Head of caudate nucleus (tissue), 42 donors: ENCODE measurements at regions not wholly inside any gene's neighbourhood (a gene's known extent, or its start where the extent isn't known, plus 50 kb on each side); places are given as distances from the start of the nearest gene placed in this dataset.
"Not testable (repeated sequence)": the region's sequence is repeated elsewhere in the genome, so short reads cannot be mapped to it uniquely, and the experiment has no call there.

ENCODE experiments used
- DNase-seq, 42 donors: peaks; one replicate each; pipeline versions ENCODE4 v3.0.0 to v3.0.0-alpha.2; 2020 to 2021; ENCODE audit warnings: mixed read lengths in 7 of 42
- intact Hi-C: fragments of 100-400 bp; cut with DNase I; formaldehyde crosslinking; loops from one replicate; pipeline ENCODE4 v1.15.0; 2022

GRCh38 chr16:26795184-26795583, 271.5 kb upstream of the C16orf82 start:
- intact Hi-C loops = no loop called here
- peak in 29 of 42 donors; percentile 9 to 66 (median 27) for DNase-seq

GRCh38 chr16:26801628-26802027, 265.1 kb upstream of the C16orf82 start:
- intact Hi-C loops = no loop called here
- DNase-seq = no peak

GRCh38 chr16:26802440-26802839, 264.3 kb upstream of the C16orf82 start:
- no peak for DNase-seq
- intact Hi-C loops = no loop called here

GRCh38 chr16:26802965-26803364, 263.8 kb upstream of the C16orf82 start:
- DNase-seq = no peak
- intact Hi-C loops = no loop called here

DNA sequence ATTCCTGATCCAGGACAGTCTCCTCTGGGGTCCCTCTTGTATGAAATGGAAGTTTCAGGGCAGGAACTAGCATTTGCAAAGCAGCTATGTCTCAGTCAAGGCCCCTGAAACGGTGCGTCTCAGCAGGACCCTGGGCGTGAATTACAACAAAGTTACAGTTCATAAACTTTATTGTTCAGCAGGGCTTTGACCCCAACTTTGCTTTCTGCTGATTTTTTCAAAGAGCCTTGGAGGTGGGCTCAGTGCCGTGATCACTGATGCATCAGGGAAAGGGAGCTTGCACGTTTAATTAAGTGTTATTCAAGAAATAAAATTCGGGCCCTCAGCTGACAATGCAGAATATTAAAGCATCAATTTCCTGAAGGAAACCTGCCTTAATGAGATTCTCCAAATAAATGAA, 260.1 kb upstream of the C16orf82 start:
- intact Hi-C loops = no loop called here
- no peak for DNase-seq

DNA sequence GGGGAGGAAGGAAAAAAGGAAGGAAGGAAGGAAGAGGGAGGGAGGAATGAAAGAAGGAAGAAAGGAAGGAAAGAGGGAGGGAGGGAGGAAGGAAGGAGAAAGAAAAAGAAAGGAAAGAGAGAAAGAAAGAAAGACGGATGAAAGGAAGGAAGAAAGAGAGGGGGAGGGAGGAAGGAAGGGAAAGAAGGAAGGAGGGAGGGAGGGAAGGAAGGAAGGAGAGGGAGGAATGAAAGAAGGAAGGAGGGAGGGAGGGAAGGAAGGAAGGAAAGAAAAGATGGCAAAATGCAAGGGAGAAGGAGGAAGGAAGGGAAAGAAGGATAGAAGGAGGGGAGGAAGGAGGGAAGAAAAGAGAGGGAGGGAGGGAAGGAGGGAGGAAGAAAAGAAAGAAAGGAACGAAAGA, 257.3 kb upstream of the C16orf82 start:
- intact Hi-C loops = no loop called here
- no peak for DNase-seq

DNA sequence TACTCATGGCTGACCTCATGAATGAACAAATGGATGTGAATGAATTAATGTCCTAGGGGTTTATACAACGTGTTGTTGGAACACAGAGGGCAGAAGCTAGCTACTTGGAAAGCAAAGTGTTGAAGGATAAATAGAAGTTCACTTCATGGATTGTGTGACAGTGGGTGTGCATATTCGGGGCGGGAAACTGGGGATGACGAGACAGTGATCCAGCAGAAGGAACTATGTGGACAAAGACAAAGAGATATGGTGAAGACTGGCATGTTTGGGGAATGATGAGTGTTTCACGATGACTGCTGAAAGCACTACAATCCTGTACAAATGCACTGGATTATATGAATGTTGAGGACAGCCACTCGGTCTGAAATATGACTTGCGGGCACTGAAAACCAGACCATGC, 250.5 kb upstream of the C16orf82 start:
- intact Hi-C loops = no loop called here
- no peak for DNase-seq

DNA sequence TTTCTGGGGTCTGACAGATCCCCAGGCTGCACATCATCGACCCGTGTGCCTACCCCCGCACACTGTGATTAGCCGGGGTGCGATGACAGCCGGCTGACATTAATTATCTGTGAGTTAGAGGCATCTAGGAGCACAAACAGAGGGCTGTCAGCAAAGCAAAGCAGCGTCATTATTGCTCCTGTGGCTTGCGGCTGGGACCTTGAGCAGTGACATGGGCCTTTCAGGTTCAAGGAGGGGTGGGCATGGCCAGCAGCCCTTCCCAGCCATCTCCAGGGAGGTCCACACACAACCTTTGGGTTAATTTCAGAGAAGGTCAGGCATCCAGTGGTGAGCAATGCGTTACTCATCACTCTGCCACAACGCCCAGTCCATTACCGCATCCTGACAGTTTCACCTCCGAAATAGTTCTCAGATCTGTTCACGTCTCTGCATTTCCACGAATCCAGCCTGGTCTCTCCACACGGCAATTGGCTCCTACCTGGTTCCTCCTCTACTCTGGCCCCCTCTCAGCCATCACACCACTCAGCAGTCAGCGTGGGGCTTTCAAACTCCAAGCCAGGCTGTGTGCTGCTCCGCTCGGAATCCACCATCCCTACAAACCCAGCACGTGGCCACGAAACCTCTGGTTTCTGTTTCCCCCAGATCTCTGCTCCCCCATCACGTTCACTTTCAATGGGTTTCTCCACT, 249.7 kb upstream of the C16orf82 start:
- peak in 2 of 42 donors; percentile 15 to 28 for DNase-seq
- intact Hi-C loops = no loop called here

- DNase-seq = no peak
- intact Hi-C loops = no loop called here
Observed at GRCh38 chr16:26818393-26818792, 248.3 kb upstream of the C16orf82 start.

DNA sequence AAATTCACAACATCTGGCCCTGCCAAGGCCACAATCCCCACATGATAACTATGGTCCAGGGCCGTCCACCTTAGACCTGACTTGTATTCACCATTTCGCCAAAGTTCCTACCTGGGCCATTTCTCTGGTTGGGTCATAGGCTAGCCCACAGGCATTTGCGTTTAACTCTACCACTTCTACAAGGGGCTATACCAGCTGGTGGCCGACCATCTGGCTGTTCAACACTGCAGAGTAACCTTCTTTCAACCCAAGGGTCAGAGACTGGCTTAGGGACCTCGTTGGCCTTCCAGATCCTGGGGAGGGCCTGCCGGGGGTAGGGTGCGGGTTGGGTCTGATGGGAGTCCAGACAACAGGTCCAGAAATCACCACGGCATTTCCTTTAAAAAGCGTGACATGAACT, 242.3 kb upstream of the C16orf82 start:
- intact Hi-C loops = no loop called here
- no peak for DNase-seq

DNA sequence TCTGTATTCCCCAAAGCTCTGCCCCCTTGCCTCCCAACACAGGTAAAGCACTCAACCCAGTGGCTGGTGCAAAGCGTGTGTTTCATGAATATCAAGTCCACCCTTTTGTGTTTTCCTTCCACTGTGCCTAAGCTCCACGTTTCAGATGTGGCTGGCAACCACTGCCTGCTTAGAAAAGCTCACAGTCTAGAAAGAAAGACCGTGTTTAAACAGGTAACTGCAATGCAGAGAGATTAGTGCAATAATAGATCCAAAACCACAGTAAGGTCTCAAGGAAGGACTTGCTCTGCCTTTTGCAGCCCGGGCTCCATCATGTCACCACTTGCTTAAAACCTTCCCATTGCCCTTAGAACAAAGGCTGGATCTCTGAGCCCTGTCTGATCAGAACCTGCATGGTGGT, 240.2 kb upstream of the C16orf82 start:
- no peak for DNase-seq

DNA sequence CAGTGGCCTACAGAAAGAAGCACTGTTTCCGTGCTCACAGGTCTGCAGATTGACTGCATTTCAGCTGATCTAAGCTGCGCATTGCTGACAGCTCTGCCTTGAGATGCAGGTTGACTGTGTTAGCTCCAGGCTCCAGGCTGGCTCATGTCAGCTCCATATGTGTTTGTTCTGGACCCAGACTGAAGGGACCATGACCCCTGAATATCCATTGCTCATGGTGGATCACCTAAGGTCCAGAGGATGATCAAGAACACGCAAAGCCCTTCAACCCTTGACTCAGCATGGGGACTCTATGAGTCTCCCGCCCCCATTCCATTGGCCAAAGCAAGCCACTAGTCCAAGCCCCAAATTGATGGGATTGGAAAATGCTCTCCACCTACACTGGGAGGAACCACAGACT, 239.3 kb upstream of the C16orf82 start:
- no peak for DNase-seq
- intact Hi-C loops = no loop called here

More for the DNA sequence above, 240.2 kb upstream of the C16orf82 start:
- intact Hi-C loops = no loop called here

DNA sequence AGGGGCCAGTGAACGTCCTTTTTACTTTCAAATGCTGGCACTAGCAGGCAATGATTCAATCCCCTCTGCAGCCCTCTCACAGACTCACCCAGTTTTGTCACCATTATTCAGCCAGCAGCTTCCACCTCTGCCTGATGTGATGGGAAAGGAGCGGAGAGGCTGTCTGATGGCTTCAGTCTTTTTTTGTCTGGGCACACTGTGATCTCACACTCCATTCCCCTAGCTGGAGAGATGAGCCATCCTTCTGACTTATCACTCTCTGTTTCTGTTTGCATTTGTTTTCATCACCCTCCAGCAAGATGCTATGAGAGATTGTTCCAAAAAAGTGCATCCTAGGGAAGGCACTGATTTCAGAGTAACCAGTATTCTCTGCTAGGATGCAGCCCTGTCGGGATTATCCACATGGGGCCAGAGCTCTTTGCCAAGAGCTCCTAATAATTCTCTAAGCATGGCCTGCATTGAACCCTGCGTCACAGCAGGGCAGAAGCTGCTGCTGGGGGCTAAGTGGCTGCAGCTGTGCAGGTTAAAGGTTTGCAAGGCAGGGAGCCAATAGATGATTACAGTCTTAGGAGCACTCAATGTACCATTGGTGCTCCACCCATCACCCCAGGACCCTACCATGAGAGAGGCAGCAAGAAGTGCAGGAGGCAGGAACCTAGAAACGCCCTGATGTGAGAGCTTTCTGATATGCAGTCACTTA, 236.1 kb upstream of the C16orf82 start:
- DNase-seq = no peak
- intact Hi-C loops = no loop called here

- intact Hi-C loops = not testable (repeated sequence)
Observed at GRCh38 chr16:26836114-26836513, 230.6 kb upstream of the C16orf82 start.

DNA sequence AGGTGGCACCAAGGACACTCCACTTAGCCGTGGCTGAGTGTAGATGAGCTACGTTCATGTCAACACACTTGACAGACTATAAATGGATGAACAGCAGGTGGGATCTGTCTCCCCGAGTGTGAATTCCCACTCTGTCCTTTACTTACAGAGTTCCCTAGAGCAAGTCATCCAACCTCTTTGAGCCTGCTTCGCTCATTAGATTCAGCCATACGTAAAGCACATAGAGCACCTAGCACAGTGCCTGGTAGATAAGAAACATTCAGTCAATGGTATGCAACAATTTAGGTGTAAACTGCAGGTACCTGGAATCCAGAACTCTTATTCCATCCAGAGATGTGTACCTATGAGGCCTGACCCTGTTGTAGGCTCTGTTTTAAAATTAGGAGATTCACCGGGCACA, 227.8 kb upstream of the C16orf82 start:
- intact Hi-C loops = no loop called here
- DNase-seq = no peak

More at GRCh38 chr16:26836114-26836513, 230.6 kb upstream of the C16orf82 start:
- not testable (repeated sequence) for DNase-seq

- intact Hi-C loops = no loop called here
- DNase-seq = no peak
Observed at GRCh38 chr16:26840691-26841090, 226.0 kb upstream of the C16orf82 start.

DNA sequence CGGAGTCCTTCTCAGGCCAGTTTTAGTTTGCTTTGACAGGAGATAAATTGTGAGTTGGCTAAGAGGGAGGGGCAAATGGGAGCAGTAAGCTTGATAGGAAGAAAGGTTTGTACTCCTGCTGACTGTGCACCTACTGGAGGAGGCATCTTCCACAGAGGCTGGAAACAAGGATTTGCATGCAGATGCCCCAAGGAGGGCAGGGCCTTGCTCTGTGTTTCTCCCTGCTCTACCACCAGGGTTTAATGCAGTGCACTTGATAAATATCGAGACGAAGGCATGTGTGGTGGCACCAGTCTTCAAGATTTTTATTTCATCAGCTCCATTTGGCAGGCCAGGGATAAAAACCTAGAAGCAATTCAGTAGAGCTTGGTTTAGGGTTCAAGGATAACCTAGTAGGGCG, 210.5 kb upstream of the C16orf82 start:
- intact Hi-C loops = no loop called here
- peak in 1 of 42 donors; percentile 28 for DNase-seq

GRCh38 chr16:26856791-26857190, 209.9 kb upstream of the C16orf82 start:
- intact Hi-C loops = no loop called here
- DNase-seq = peak in 1 of 42 donors; percentile 2

- intact Hi-C loops = no loop called here
Observed at GRCh38 chr16:26857371-26857770, 209.4 kb upstream of the C16orf82 start.

DNA sequence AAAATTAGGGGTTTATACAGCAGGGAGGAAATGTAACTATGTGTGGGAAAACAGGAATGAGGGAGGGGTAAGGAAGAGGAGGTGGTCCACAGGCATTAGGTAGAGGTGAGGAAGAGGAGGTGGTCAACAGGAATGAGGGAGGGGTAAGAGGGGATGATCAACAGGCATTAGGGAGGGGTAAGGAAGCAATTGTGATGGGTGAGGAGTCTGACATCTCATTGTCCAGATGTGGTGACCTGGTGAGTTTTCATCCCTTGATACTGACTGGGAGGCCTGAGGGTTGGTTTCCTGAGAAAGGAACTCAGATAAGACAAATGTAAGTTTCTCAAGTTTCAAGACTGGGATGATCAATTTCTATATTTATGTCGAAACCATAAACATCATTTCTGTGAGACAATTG, 206.2 kb upstream of the C16orf82 start:
- intact Hi-C loops = no loop called here
- DNase-seq = peak in 1 of 42 donors; percentile 17

More at GRCh38 chr16:26857371-26857770, 209.4 kb upstream of the C16orf82 start:
- peak in 1 of 42 donors; percentile 14 for DNase-seq

GRCh38 chr16:26863931-26864330, 202.8 kb upstream of the C16orf82 start:
- intact Hi-C loops = no loop called here
- no peak for DNase-seq
